Endodermal cell (in vitro differentiated cells): ENCODE measurements at regions not wholly inside any gene's neighbourhood (a gene's known extent, or its start where the extent isn't known, plus 50 kb on each side); places are given as distances from the start of the nearest gene placed in this dataset.
"Not testable (repeated sequence)": the region's sequence is repeated elsewhere in the genome, so short reads cannot be mapped to it uniquely, and the experiment has no call there.

ENCODE experiments used
- DNase-seq: peaks from one replicate; pipeline ENCODE4 v3.0.0-alpha.2; 2017
- H3K27ac ChIP-seq: 2 replicates; pipeline ENCODE4 v1.5.1; 2013; ENCODE audit warnings: mild to moderate bottlenecking, low read depth, low read length, moderate library complexity
- H3K27me3 ChIP-seq: 2 replicates; pipeline ENCODE4 v1.6.1; 2013; ENCODE audit warnings: mild to moderate bottlenecking, low read length, moderate library complexity; ENCODE audit not compliant: insufficient read depth, control insufficient read depth, poor library complexity, severe bottlenecking
- H3K36me3 ChIP-seq: 2 replicates; pipeline ENCODE4 v1.7.0; 2013; ENCODE audit warnings: mild to moderate bottlenecking, low read length, moderate library complexity; ENCODE audit not compliant: control insufficient read depth, insufficient read depth
- H3K4me1 ChIP-seq: one replicate; pipeline ENCODE4 v1.7.0; 2013; ENCODE audit warnings: low read length; ENCODE audit not compliant: control insufficient read depth, insufficient read depth
- H3K4me3 ChIP-seq: 2 replicates; pipeline ENCODE4 v1.5.1; 2013; ENCODE audit warnings: mild to moderate bottlenecking, low read length, moderate library complexity
- H3K9ac ChIP-seq: 2 replicates; pipeline ENCODE4 v1.6.1; 2013; ENCODE audit warnings: mild to moderate bottlenecking, low read length, moderate library complexity; ENCODE audit not compliant: poor library complexity, severe bottlenecking; ENCODE audit errors: extremely low read depth
- H3K9me3 ChIP-seq: 2 replicates; pipeline ENCODE4 v1.6.1; 2013; ENCODE audit warnings: mild to moderate bottlenecking, low read length, moderate library complexity; ENCODE audit not compliant: control insufficient read depth
- H3K27ac Mint-ChIP-seq: 2 replicates; pipeline ENCODE4 v1.8.0; 2020; ENCODE audit warnings: mixed read lengths
- H3K27me3 Mint-ChIP-seq: 2 replicates; pipeline ENCODE4 v1.8.0; 2021; ENCODE audit warnings: mild to moderate bottlenecking, mixed read lengths; ENCODE audit not compliant: insufficient read depth
- H3K36me3 Mint-ChIP-seq: 2 replicates; pipeline ENCODE4 v1.8.0; 2020; ENCODE audit warnings: low read depth, mixed read lengths
- H3K4me1 Mint-ChIP-seq: 2 replicates; pipeline ENCODE4 v1.8.0; 2020; ENCODE audit warnings: mixed read lengths
- H3K4me3 Mint-ChIP-seq: 2 replicates; pipeline ENCODE4 v1.8.0; 2020; ENCODE audit warnings: mild to moderate bottlenecking, moderate library complexity, mixed read lengths
- H3K9me3 Mint-ChIP-seq: 2 replicates; pipeline ENCODE4 v1.8.0; 2020; ENCODE audit warnings: mild to moderate bottlenecking, mixed read lengths
- whole genome bisulfite sequencing, 2 experiments: methylation state at CpG; one replicate each; pipeline versions ENCODE4 v1.1.5 to v1.1.7; 2013; ENCODE audit warnings: missing lambda C conversion rate in 2 of 2, mixed read lengths in 1 of 2; ENCODE audit not compliant: insufficient coverage in 1 of 2, insufficient read length in 1 of 2; 5-methylcytosine and 5-hydroxymethylcytosine counted together
- TF ChIP-seq, protein P1 (sequence below): fragments of 200-600 bp; sonication (generic); conservative IDR thresholded peaks from 2 replicates; pipeline ENCODE4 v1.5.0; 2021; ENCODE audit warnings: antibody characterized with exemption, mild to moderate bottlenecking

DNA sequence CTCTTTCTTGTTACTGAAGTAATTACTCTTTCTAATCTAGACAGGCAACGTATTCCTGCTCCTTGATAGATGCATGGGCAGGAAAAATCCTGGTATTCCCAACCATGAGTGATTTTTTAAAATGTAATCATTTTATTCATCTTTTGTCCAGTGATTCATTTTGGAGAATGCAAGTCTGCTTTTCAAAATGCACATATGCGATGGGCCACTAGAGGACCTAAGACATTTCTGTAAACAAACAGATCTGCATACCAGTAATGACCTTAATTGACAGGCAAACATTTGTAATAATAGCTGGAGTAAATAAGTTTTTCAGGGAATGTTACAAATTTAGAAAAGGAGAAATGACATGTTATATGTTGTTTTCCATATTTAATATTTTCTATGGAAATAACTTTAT lies 1167.6 kb downstream of the JRKL start:
- Histone ChIP-seq H3K36me3 (no peaks in the 10 kb centered on the region), H3K9me3 (no peaks in the 10 kb centered on the region), H3K27ac (no peak overlapping the region), H3K27me3 (no peaks in the 10 kb centered on the region), H3K4me1 (no peaks in the 10 kb centered on the region), H3K4me3 (no peak overlapping the region), H3K9ac (no peak overlapping the region)
- Mint-ChIP-seq H3K9me3 (no peaks in the 10 kb centered on the region), H3K27me3 (no peaks in the 10 kb centered on the region), H3K4me3 (no peak overlapping the region), H3K27ac (no peak overlapping the region), H3K36me3 (peaks cover 7% of the 10 kb centered on the region), H3K4me1 (peaks cover 4% of the 10 kb centered on the region)
- DNase-seq: no peak
- 100% methylated on average over 2 of the region's 2 CpGs; no CpG with 5 or more reads in 1 of the 2 experiments for WGBS, 2 experiments
- TF ChIP-seq, protein P1, sequence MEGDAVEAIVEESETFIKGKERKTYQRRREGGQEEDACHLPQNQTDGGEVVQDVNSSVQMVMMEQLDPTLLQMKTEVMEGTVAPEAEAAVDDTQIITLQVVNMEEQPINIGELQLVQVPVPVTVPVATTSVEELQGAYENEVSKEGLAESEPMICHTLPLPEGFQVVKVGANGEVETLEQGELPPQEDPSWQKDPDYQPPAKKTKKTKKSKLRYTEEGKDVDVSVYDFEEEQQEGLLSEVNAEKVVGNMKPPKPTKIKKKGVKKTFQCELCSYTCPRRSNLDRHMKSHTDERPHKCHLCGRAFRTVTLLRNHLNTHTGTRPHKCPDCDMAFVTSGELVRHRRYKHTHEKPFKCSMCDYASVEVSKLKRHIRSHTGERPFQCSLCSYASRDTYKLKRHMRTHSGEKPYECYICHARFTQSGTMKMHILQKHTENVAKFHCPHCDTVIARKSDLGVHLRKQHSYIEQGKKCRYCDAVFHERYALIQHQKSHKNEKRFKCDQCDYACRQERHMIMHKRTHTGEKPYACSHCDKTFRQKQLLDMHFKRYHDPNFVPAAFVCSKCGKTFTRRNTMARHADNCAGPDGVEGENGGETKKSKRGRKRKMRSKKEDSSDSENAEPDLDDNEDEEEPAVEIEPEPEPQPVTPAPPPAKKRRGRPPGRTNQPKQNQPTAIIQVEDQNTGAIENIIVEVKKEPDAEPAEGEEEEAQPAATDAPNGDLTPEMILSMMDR: peak; percentile 24

DNA sequence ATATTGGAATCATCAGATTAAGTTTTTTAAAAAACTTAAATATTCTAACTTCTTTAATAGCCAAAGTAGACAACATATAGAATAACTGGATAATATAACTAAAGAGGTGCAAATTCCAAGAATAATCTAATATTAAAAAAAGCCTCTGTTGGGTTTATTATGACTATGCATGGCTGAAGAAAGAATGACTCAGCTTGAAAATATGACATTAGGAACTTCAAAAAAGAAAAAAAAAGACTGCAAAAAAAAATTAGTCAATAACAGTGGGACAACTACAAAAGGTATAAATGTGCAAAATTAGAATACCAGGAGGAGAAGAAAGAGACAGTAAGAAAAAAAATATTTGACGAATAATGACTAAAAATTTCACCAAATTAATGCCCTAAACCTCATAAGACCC lies 1178.0 kb downstream of the JRKL start:
- Histone ChIP-seq H3K9ac (no peak overlapping the region), H3K27ac (no peak overlapping the region), H3K27me3 (no peaks in the 10 kb centered on the region), H3K4me1 (no peaks in the 10 kb centered on the region), H3K4me3 (no peak overlapping the region), H3K36me3 (no peaks in the 10 kb centered on the region), H3K9me3 (peaks cover 36% of the 10 kb centered on the region)
- Mint-ChIP-seq H3K27me3 (no peaks in the 10 kb centered on the region), H3K27ac (no peak overlapping the region), H3K9me3 (peaks cover 60% of the 10 kb centered on the region), H3K4me1 (no peaks in the 10 kb centered on the region), H3K4me3 (no peak overlapping the region), H3K36me3 (peaks cover 65% of the 10 kb centered on the region)
- WGBS, 2 experiments: no CpG with 5 or more reads among the region's 1 CpG
- no peak for DNase-seq
- TF ChIP-seq, protein P1: no peak

GRCh38 chr11:97570636-97571035 lies 1180.8 kb downstream of the JRKL start:
- peaks cover 31% of the 10 kb centered on the region for H3K9me3 ChIP-seq
- H3K36me3 Mint-ChIP-seq: peaks cover 62% of the 10 kb centered on the region
- no peak for DNase-seq
- H3K4me1 Mint-ChIP-seq: no peaks in the 10 kb centered on the region
- no peak overlapping the region for H3K4me3 Mint-ChIP-seq
- peaks cover 61% of the 10 kb centered on the region for H3K9me3 Mint-ChIP-seq
- H3K9ac ChIP-seq: no peak overlapping the region
- TF ChIP-seq, protein P1: no peak
- H3K27me3 ChIP-seq: no peaks in the 10 kb centered on the region
- H3K4me3 ChIP-seq: no peak overlapping the region
- no peaks in the 10 kb centered on the region for H3K4me1 ChIP-seq
- no peaks in the 10 kb centered on the region for H3K27me3 Mint-ChIP-seq
- no peak overlapping the region for H3K27ac Mint-ChIP-seq
- no peak overlapping the region for H3K27ac ChIP-seq
- no peaks in the 10 kb centered on the region for H3K36me3 ChIP-seq
- 64 to 92% methylated on average over 2 to 3 of the region's 3 CpGs for WGBS, 2 experiments

DNA sequence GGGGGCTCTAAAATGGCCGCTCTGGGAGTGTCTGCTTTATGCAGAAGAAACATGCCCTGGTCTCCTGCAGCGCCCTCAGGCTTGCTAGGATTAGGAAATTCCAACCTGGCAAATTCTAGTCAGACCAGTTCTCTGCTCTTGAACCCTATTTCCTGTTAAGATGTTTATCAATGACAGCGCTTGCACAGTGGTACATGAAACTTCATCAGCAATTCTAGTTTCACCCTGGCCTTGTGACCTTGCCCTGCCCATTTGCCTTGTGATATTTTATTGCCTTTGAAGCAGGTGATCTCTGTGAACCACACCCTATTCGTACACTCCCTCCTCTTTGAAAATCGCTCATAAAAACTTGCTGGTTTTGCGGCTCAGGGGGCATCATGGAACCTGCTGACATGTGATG lies 1184.0 kb downstream of the JRKL start:
- not testable (repeated sequence) for H3K27me3 ChIP-seq, H3K4me3 ChIP-seq, H3K4me3 Mint-ChIP-seq, H3K27me3 Mint-ChIP-seq, H3K4me1 Mint-ChIP-seq, H3K4me1 ChIP-seq, DNase-seq, H3K36me3 ChIP-seq, H3K27ac Mint-ChIP-seq, H3K27ac ChIP-seq, H3K9ac ChIP-seq
- Mint-ChIP-seq H3K9me3 (peaks cover 39% of the 10 kb centered on the region), H3K36me3 (peaks cover 38% of the 10 kb centered on the region)
- peaks cover 26% of the 10 kb centered on the region for H3K9me3 ChIP-seq
- 96% methylated on average over 3 to 6 of the region's 6 CpGs for WGBS, 2 experiments
